ENCODE measurements at regions not wholly inside any gene's neighbourhood (a gene's known extent, or its start where the extent isn't known, plus 50 kb on each side); places are given as distances from the start of the nearest gene placed in this dataset.

DNA sequence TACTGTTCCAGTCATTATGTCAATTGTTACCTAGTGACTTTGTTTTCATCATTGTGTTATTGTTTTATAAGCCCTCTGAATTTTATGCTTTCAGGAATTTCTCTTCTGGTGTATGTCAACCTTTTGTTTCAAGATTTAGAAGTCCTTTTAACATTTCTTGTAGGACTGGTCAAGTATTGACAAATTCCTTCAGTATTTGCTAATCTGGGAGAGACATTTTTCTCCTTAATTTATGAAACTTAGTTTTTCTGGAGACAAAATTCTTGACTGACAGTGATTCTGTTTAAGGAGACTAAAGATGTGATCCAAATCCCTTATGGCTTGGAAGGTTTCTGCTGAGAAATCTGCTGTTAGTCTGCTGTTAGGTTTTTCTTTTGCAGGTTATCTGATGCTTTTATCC lies 84.9 kb upstream of the NT5C1B start:
- DNase-seq (ENCODE audit: low spot score) = no peak
- TF ChIP-seq CTCF (IDR thresholded peaks at IDR 0.05; ENCODE audit: extremely low read depth, insufficient read depth, missing control alignments) = no peak
- in situ Hi-C loops (cut with MboI; ENCODE audit: low pct_unique_long_range_greater_than_20kb, low sequenced_read_pairs, unreplicated experiment) = no loop called here

DNA sequence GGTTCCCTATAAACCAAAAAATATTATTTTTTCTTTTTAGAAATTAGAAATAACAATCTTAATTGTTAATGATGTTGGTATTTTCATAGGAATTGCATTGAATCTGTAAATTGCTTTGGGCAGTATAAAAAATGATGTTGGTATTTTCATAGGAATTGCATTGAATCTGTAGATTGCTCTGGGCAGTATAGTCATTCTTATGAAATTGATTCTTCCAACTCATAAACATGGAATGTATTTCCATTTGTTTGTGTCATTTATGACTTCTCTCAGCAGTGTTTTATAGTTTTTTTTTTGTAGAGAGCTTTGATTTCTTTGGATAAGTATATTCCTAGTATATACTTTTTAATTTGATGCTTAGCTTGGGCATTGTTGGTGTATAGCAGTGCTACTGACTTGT lies 82.0 kb upstream of the NT5C1B start:
- TF ChIP-seq CTCF (IDR thresholded peaks at IDR 0.05; ENCODE audit: extremely low read depth, insufficient read depth, missing control alignments) = no peak
- in situ Hi-C loops (cut with MboI; ENCODE audit: low pct_unique_long_range_greater_than_20kb, low sequenced_read_pairs, unreplicated experiment) = no loop called here
- no peak for DNase-seq (ENCODE audit: low spot score)

GRCh38 chr2:18668221-18668620 lies 78.9 kb upstream of the NT5C1B start:
- in situ Hi-C loops (cut with MboI; ENCODE audit: low pct_unique_long_range_greater_than_20kb, low sequenced_read_pairs, unreplicated experiment) = no loop called here
- DNase-seq (ENCODE audit: low spot score) = no peak

GRCh38 chr2:18664421-18664820 lies 75.1 kb upstream of the NT5C1B start:
- DNase-seq (ENCODE audit: low spot score) = no peak
- no peak for TF ChIP-seq CTCF (IDR thresholded peaks at IDR 0.05; ENCODE audit: extremely low read depth, insufficient read depth, missing control alignments)
- in situ Hi-C loops (cut with MboI; ENCODE audit: low pct_unique_long_range_greater_than_20kb, low sequenced_read_pairs, unreplicated experiment) = no loop called here

More at GRCh38 chr2:18668221-18668620, 78.9 kb upstream of the NT5C1B start:
- no peak for TF ChIP-seq CTCF (IDR thresholded peaks at IDR 0.05; ENCODE audit: extremely low read depth, insufficient read depth, missing control alignments)

GRCh38 chr2:18663861-18664260 lies 74.5 kb upstream of the NT5C1B start:
- no peak for DNase-seq (ENCODE audit: low spot score)
- TF ChIP-seq CTCF (IDR thresholded peaks at IDR 0.05; ENCODE audit: extremely low read depth, insufficient read depth, missing control alignments) = no peak

GRCh38 chr2:18662689-18663088 lies 73.3 kb upstream of the NT5C1B start:
- TF ChIP-seq CTCF (IDR thresholded peaks at IDR 0.05; ENCODE audit: extremely low read depth, insufficient read depth, missing control alignments) = no peak
- no peak for DNase-seq (ENCODE audit: low spot score)
- in situ Hi-C loops (cut with MboI; ENCODE audit: low pct_unique_long_range_greater_than_20kb, low sequenced_read_pairs, unreplicated experiment) = no loop called here

More at GRCh38 chr2:18663861-18664260, 74.5 kb upstream of the NT5C1B start:
- in situ Hi-C loops (cut with MboI; ENCODE audit: low pct_unique_long_range_greater_than_20kb, low sequenced_read_pairs, unreplicated experiment) = no loop called here

DNA sequence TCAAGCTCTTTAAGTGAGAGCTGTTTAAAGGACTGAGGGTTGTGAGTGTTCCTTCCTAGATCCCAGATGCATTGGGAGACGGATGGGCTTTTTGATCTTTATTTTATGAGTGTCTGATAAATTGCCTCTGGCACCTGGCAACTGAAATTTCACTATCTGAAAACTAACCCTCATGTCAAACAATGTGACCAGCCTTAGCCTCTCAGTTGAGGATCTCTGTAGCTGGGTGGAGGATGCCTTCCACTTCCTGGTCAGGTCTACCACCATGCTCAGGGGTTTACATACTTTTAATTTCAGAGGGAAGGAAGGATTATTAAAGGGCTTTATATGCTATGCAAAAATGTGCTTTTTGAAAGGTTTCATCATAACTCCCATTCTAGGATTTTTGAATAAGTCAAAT lies 70.5 kb upstream of the NT5C1B start:
- no peak for TF ChIP-seq CTCF (IDR thresholded peaks at IDR 0.05; ENCODE audit: extremely low read depth, insufficient read depth, missing control alignments)
- DNase-seq (ENCODE audit: low spot score) = no peak
- in situ Hi-C loops (cut with MboI; ENCODE audit: low pct_unique_long_range_greater_than_20kb, low sequenced_read_pairs, unreplicated experiment) = no loop called here
